ENCODE measurements at regions not wholly inside any gene's neighbourhood (a gene's known extent, or its start where the extent isn't known, plus 50 kb on each side); places are given as distances from the start of the nearest gene placed in this dataset.
"Not testable (repeated sequence)": the region's sequence is repeated elsewhere in the genome, so short reads cannot be mapped to it uniquely, and the experiment has no call there.

DNA sequence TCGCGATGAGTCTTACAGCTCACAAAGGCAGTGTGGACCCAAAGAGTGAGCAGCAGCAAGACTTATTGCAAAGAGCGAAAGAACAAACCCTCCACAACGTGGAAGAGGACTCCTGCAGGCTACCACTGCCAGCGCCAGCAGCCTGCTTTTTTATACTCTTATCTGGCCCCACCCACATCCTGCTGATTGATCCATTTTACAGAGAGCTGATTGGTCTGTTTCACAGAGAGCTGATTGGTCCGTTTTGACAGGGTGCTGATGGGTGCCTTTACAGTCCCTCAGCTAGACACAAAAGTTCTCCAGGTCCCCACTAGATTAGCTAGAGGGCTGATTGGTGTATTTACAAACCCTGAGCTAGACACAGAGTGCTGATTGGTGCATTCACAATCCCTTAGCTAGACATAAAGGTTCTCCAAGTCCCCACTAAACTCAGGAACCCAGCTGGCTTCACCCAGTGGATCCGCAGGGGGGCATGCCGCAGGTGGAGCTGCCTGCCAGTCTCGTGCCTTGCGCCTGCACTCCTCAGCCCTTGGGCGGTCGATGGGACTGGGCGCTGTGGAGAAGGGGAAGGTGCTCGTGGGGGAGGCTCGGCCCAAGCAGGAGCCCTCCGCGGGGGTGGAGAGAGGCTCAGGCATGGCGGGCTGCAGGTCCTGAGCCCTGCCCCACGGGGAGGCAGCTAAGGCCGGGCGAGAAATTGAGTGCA is 75.7 kb downstream of the QDPR start:
- DNase-seq, H3K27me3 Mint-ChIP-seq, ATAC-seq, H3K4me3 Mint-ChIP-seq, H3K36me3 Mint-ChIP-seq, H3K4me1 Mint-ChIP-seq, POLR2A ChIA-PET, H3K9me3 Mint-ChIP-seq: not testable (repeated sequence)
- H3K27ac Mint-ChIP-seq = peak overlapping the region in 1 of 10 donors; percentile 17

DNA sequence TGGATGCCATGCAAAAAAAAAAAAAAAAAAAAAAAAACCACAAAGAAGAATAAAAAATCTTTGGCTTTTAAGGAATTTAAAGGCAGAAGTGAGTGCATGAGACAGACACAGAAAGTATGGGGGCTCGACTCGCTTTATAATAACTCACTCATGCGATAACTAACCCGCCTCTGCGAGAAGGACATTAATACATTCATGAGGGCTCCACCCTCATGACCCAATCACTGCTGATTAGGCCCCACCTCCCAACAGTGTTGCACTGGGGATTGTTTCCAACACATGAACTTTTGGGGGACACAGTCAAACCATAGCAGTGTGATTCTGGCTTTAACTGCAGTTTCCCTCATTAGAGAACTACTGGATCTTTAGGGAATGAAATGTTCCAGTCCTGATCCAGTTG is 78.1 kb downstream of the QDPR start:
- DNase-seq = no peak
- no peak overlapping the region for H3K4me3 Mint-ChIP-seq
- POLR2A ChIA-PET = no interaction called here
- peaks cover 0 to 4% (median 0%) of the 10 kb centered on the region in 9 donors for H3K9me3 Mint-ChIP-seq
- peaks cover 0 to 2% (median 0%) of the 10 kb centered on the region in 3 donors for H3K36me3 Mint-ChIP-seq
- H3K27ac Mint-ChIP-seq = no peak overlapping the region
- ATAC-seq = no peak
- H3K4me1 Mint-ChIP-seq = no peaks in the 10 kb centered on the region
- peaks cover 0 to 3% (median 0%) of the 10 kb centered on the region in 5 donors for H3K27me3 Mint-ChIP-seq

DNA sequence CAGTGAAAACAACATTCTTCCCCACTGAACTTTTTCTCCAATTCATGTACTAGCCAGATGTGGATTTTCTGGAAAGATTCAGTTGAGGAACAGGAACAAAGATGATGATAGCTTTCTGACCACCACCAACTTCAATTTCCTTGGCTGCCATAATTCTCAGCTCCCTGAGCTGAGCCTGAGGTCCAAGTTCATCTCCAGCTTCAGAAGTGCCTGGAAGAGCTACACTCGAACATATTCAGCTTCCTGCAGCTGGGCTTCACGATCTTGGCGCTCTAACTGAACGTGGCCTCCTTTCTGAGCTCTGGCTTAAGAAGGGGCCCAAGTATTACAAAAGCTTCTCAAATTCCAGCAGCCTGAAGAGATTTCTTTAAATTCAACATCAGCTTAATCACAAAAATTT is 83.9 kb downstream of the QDPR start:
- DNase-seq (no peak), ATAC-seq (no peak)
- H3K4me3 Mint-ChIP-seq = no peak overlapping the region
- peaks cover 0 to 2% (median 0%) of the 10 kb centered on the region in 9 donors for H3K9me3 Mint-ChIP-seq
- H3K27me3 Mint-ChIP-seq = peaks cover 0 to 9% (median 2%) of the 10 kb centered on the region in 5 donors
- H3K36me3 Mint-ChIP-seq = no peaks in the 10 kb centered on the region
- POLR2A ChIA-PET = no interaction called here
- no peak overlapping the region for H3K27ac Mint-ChIP-seq
- no peaks in the 10 kb centered on the region for H3K4me1 Mint-ChIP-seq

DNA sequence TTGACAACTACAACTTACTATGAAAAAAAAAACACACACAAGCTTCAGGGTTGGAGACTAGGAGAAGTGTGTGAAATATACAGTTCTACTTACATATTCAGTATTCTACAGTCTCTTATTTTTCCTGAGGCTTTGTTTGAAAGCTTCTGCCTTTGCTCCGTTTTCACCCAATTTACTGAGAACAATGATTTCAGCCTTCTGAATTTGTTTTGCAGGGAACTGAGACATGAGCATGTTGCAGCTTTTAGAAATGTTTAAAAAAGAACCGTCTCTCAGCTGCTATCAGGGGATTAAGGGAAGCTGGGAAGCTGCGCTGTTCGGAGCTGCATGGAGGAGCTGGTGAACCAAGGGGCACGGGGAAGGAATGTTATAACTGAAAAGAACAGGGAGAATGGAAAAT is 85.7 kb downstream of the QDPR start:
- H3K36me3 Mint-ChIP-seq = no peaks in the 10 kb centered on the region
- no peaks in the 10 kb centered on the region for H3K4me1 Mint-ChIP-seq
- no peak overlapping the region for H3K27ac Mint-ChIP-seq
- peaks cover 0 to 16% (median 3%) of the 10 kb centered on the region in 5 donors for H3K27me3 Mint-ChIP-seq
- ATAC-seq (no peak), DNase-seq (no peak)
- H3K9me3 Mint-ChIP-seq = peaks cover 0 to 2% (median 0%) of the 10 kb centered on the region in 9 donors
- no peak overlapping the region for H3K4me3 Mint-ChIP-seq
- POLR2A ChIA-PET = no interaction called here

DNA sequence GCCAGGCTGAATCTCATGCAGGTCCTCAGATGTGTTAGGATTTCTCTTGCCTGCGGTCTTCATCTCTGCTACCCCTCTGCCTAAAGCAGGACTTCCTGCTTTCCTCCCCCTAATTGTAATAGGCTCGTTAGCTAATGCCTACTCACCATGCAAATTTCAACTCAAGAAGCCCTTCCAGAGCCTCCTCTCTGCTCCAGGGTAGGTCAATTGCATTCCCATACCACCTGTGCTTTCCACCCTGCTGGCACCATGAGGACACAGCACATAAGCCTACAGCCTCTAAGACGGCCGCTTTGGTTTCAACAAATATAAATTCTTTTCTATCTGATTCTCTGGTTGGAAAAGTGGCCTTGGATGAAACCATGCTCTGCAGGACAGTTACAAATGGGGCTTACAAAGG is 93.9 kb downstream of the QDPR start:
- Mint-ChIP-seq H3K4me1 (no peaks in the 10 kb centered on the region), H3K4me3 (no peak overlapping the region), H3K9me3 (peaks cover 1 to 31% (median 13%) of the 10 kb centered on the region in 9 donors), H3K27ac (peak overlapping the region in 1 of 10 donors; percentile 53), H3K27me3 (peaks cover 2 to 41% (median 13%) of the 10 kb centered on the region in 5 donors), H3K36me3 (peaks cover 0 to 13% (median 0%) of the 10 kb centered on the region in 3 donors)
- ATAC-seq (no peak), DNase-seq (no peak)
- POLR2A ChIA-PET = no interaction called here

DNA sequence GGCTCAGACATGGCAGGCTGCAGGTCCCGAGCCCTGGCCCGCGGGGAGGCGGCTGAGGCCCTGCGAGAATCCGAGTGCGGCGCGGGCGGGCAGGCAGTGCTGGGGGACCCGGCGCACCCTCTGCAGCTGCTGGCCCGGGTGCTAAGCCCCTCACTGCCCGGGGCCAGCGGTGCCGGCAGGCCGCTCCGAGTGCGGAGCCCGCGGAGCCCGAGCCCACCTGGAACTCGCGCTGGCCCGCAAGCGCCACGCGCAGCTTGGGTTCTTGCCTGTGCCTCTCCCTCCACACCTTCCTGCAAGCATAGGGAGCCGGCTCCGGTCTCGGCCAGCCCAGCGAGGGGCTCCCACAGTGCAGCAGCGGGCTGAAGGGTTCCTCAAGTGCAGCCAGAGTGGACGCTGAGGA is 97.5 kb downstream of the QDPR start:
- no peak overlapping the region for H3K4me3 Mint-ChIP-seq
- H3K4me1 Mint-ChIP-seq = no peaks in the 10 kb centered on the region
- H3K9me3 Mint-ChIP-seq = peaks cover 1 to 31% (median 13%) of the 10 kb centered on the region in 9 donors
- DNase-seq (no peak), ATAC-seq (no peak)
- peaks cover 0 to 25% (median 11%) of the 10 kb centered on the region in 5 donors for H3K27me3 Mint-ChIP-seq
- H3K27ac Mint-ChIP-seq = no peak overlapping the region
- POLR2A ChIA-PET = no interaction called here
- peaks cover 0 to 13% (median 0%) of the 10 kb centered on the region in 3 donors for H3K36me3 Mint-ChIP-seq

DNA sequence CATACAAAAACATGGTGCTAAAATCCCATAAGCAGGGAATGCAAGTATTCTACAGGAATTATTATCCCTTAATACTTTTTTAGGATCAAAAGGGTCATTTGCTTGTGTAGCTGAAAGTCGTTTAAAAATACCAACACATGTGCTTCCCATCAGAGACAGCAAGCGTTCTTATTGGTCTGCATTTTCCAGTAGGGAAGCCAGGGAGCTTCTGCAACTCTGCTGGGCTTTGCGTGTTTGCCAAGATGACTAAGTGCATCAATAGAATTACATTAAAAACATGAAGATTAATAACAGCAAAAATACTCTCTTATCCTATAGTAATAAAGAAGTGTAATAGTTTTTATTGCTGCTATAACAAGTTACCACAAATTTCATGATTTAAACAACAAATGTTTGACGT is 111.2 kb downstream of the QDPR start:
- Mint-ChIP-seq H3K36me3 (no peaks in the 10 kb centered on the region), H3K27ac (no peak overlapping the region), H3K9me3 (peaks cover 0 to 4% (median 0%) of the 10 kb centered on the region in 9 donors), H3K4me3 (no peak overlapping the region), H3K4me1 (no peaks in the 10 kb centered on the region), H3K27me3 (peaks cover 0 to 14% (median 2%) of the 10 kb centered on the region in 5 donors)
- ATAC-seq (no peak), DNase-seq (no peak)
- POLR2A ChIA-PET = no interaction called here

DNA sequence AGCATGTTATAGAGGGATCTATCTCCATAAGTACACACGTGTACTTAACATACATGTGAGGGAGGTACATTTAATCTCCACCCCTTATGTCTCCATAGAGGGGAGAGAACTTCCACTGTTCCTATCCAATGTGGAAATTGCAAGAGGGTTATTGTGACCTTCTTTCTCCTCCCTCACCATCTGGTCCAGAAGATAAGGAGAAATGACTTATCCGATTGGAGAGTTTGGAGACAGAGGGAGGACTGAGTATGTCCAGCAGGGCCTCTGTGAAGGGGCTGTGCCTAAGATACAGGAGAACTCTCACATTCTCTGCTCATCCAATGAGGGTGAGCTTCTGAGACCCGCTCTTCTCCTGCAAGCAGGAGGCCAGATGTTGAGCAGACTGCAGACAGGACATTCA is 113.1 kb downstream of the QDPR start:
- Mint-ChIP-seq H3K27me3 (peaks cover 0 to 14% (median 0%) of the 10 kb centered on the region in 5 donors), H3K27ac (no peak overlapping the region), H3K4me3 (no peak overlapping the region), H3K9me3 (peaks cover 0 to 2% (median 0%) of the 10 kb centered on the region in 9 donors), H3K36me3 (no peaks in the 10 kb centered on the region), H3K4me1 (no peaks in the 10 kb centered on the region)
- DNase-seq (no peak), ATAC-seq (no peak)
- POLR2A ChIA-PET = no interaction called here

DNA sequence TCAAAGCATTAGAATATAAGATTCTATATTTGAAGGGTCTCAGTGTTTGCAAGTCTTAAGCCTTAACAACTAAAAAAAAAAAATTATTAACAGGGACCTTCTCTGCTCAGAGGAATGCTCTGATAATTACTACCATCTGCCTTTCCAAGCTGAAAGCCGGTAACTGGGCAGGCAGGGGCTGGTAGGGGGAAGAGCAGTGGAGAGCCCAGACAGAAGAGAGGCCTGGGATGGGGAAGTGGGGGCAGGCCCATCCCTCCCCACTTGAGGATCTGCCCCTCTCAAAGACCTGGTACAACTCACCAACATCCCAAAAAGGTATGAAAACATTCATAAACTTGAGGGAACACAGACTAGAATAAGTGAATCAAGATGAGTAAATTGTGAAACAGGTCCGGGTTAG is 113.9 kb downstream of the QDPR start:
- no peak for ATAC-seq
- POLR2A ChIA-PET = no interaction called here
- Mint-ChIP-seq H3K27ac (no peak overlapping the region), H3K27me3 (peaks cover 0 to 14% (median 0%) of the 10 kb centered on the region in 5 donors), H3K9me3 (no peaks in the 10 kb centered on the region), H3K36me3 (no peaks in the 10 kb centered on the region), H3K4me1 (no peaks in the 10 kb centered on the region), H3K4me3 (no peak overlapping the region)
- no peak for DNase-seq

DNA sequence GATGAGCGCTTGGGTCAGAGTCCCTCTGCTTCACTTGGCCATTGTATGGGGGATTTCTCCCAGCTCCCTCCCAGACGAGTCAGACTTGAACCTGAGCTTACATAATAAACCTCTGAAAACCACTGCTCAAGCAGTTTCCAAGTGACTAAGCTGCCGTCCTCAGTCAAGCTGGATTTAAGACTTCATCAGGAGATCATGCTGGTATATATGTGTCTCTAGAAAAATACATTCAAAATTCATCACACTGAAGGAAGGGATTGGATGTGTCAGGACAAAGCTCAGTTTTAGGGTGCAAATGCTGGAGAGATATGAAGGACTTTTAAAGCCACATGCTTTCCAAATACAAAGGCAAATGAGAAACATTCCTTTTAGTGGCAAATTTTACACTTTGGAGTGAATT is 114.3 kb downstream of the QDPR start:
- H3K4me1 Mint-ChIP-seq = no peaks in the 10 kb centered on the region
- peaks cover 0 to 11% (median 0%) of the 10 kb centered on the region in 5 donors for H3K27me3 Mint-ChIP-seq
- POLR2A ChIA-PET = no interaction called here
- no peak for ATAC-seq
- H3K9me3 Mint-ChIP-seq = no peaks in the 10 kb centered on the region
- no peak for DNase-seq
- H3K27ac Mint-ChIP-seq = no peak overlapping the region
- H3K36me3 Mint-ChIP-seq = no peaks in the 10 kb centered on the region
- H3K4me3 Mint-ChIP-seq = no peak overlapping the region

DNA sequence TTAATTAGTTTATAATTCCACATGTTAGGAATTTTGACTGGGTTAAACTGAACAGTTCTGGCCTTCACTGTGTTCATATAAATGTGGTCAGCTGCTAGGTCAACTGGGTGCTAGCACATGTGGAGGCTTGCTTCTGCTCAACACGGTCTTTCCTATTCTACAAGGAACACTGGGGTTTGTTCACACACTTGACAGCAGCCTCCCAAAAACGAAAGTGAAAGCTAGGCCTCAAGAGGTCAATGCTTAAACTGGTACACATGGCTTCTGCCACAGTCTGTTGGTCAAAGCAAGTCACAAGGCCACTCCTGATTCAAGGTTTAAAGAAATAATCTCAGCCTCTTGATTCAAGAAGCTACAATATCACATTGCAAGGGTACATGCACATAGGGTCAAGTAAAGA is 126.5 kb downstream of the QDPR start:
- DNase-seq (peak in 1 of 10 donors; percentile 12), ATAC-seq (no peak)
- POLR2A ChIA-PET = no interaction called here
- H3K27ac Mint-ChIP-seq = peak overlapping the region in 5 of 10 donors; percentile 20 to 82 (median 44)
- no peaks in the 10 kb centered on the region for H3K36me3 Mint-ChIP-seq
- peaks cover 0 to 14% (median 0%) of the 10 kb centered on the region in 9 donors for H3K9me3 Mint-ChIP-seq
- peaks cover 6 to 21% (median 17%) of the 10 kb centered on the region in 4 donors for H3K4me1 Mint-ChIP-seq
- H3K27me3 Mint-ChIP-seq = peaks cover 0 to 4% (median 0%) of the 10 kb centered on the region in 5 donors
- peak overlapping the region in 6 of 10 donors; percentile 12 to 68 (median 56) for H3K4me3 Mint-ChIP-seq

DNA sequence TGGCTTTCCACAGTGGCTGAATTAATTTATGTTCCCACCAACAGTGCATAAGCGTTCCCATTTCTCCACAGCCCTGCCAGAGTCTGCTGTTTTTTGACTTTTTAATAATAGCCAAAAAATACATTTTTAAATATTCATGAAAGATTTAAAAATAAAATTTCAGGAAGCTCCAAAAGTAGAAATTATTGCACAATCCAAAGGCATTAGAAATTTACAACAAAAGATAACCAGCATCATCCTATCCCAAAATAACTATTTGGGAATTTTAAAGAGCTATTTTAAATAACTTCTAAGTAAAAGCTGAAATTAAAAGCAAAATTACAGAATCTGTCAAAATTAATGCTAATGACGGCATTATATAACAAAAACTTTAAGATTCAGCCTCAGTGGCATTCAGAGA is 131.5 kb downstream of the QDPR start:
- H3K4me1 Mint-ChIP-seq = peaks cover 3 to 13% (median 11%) of the 10 kb centered on the region in 4 donors
- ATAC-seq (no peak), DNase-seq (no peak)
- no peak overlapping the region for H3K27ac Mint-ChIP-seq
- peaks cover 0 to 4% (median 0%) of the 10 kb centered on the region in 9 donors for H3K9me3 Mint-ChIP-seq
- POLR2A ChIA-PET = no interaction called here
- peaks cover 0 to 5% (median 0%) of the 10 kb centered on the region in 5 donors for H3K27me3 Mint-ChIP-seq
- H3K4me3 Mint-ChIP-seq = no peak overlapping the region
- no peaks in the 10 kb centered on the region for H3K36me3 Mint-ChIP-seq

DNA sequence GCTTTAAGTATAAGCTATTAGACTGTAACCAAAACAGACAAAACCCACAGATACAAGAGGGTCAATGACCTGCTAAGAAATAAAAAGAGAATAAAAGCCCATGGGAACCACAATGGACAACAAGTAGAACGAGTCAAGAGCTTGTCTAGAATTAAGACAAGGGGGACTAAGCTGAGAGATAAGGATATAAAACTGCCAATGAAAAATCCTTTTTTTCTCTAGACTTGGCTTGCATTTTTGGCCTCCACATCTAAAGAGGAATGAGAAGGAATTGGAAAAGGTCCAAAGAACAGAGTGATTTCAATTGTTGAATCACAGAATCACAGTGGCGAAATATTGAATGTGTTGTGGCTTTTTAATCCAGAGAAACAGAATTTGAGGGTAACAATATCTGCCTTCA is 135.7 kb downstream of the QDPR start:
- H3K27me3 Mint-ChIP-seq = peaks cover 0 to 5% (median 0%) of the 10 kb centered on the region in 5 donors
- no peaks in the 10 kb centered on the region for H3K36me3 Mint-ChIP-seq

DNA sequence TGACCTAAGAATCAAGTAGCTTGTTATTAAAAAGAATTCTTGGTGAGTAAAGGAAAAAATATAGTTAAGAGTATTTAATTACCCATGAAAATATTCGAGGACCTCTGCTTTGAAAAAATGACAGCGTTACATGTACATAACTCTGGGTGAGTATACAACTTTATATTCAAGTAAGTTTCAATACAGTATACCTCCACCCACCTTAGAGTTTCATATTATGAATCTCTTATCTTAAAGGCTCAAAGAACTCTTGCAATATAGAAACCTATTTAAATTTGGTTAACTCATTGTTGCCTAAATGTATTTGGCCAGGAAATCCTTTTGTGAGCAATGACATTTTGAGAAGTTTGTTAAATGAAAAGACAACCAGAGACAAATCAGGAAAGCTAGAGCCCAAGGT is 138.2 kb downstream of the QDPR start:
- Mint-ChIP-seq H3K27me3 (peaks cover 0 to 5% (median 0%) of the 10 kb centered on the region in 5 donors), H3K4me3 (no peak overlapping the region), H3K36me3 (no peaks in the 10 kb centered on the region), H3K4me1 (no peaks in the 10 kb centered on the region), H3K27ac (no peak overlapping the region), H3K9me3 (no peaks in the 10 kb centered on the region)
- ATAC-seq (no peak), DNase-seq (no peak)
- POLR2A ChIA-PET = no interaction called here

More for the DNA sequence above, 135.7 kb downstream of the QDPR start:
- Mint-ChIP-seq H3K9me3 (peaks cover 0 to 4% (median 0%) of the 10 kb centered on the region in 9 donors), H3K27ac (no peak overlapping the region), H3K4me1 (no peaks in the 10 kb centered on the region), H3K4me3 (no peak overlapping the region)
- ATAC-seq (no peak), DNase-seq (no peak)
- POLR2A ChIA-PET = no interaction called here
